Ishikawa (cell line): ENCODE measurements at regions not wholly inside any gene's neighbourhood (a gene's known extent, or its start where the extent isn't known, plus 50 kb on each side); places are given as distances from the start of the nearest gene placed in this dataset.

ENCODE experiments used
- CEBPB ChIP-seq: IDR thresholded peaks from 2 replicates; pipeline ENCODE4 v1.6.1; 2012
- CREB1 ChIP-seq: IDR thresholded peaks from 2 replicates; pipeline ENCODE4 v1.6.1; 2012; ENCODE audit warnings: low read depth
- EGR1 ChIP-seq: IDR thresholded peaks from 2 replicates; pipeline ENCODE4 v1.6.1; 2012
- EP300 ChIP-seq: IDR thresholded peaks from 2 replicates; pipeline ENCODE4 v1.6.1; 2012; ENCODE audit warnings: borderline replicate concordance
- FOXM1 ChIP-seq: IDR thresholded peaks from 2 replicates; pipeline ENCODE4 v1.6.1; 2012; ENCODE audit warnings: low read depth, borderline replicate concordance
- NFIC ChIP-seq: IDR thresholded peaks from 2 replicates; pipeline ENCODE4 v1.6.1; 2012
- RAD21 ChIP-seq: IDR thresholded peaks from 2 replicates; pipeline ENCODE4 v1.6.1; 2012; ENCODE audit warnings: low read depth
- TAF1 ChIP-seq: IDR thresholded peaks from 2 replicates; pipeline ENCODE4 v1.6.1; 2012; ENCODE audit warnings: low read depth, mild to moderate bottlenecking
- TCF12 ChIP-seq: IDR thresholded peaks from 2 replicates; pipeline ENCODE4 v1.6.1; 2012; ENCODE audit warnings: low read depth
- TEAD4 ChIP-seq: IDR thresholded peaks from 2 replicates; pipeline ENCODE4 v1.6.1; 2012
- YY1 ChIP-seq: IDR thresholded peaks from 2 replicates; pipeline ENCODE4 v1.6.1; 2012; ENCODE audit warnings: low read depth
- ZBTB7A ChIP-seq: IDR thresholded peaks from 2 replicates; pipeline ENCODE4 v1.6.1; 2012; ENCODE audit warnings: low read depth
- TF ChIP-seq, protein P1 (sequence below): IDR thresholded peaks from 2 replicates; pipeline ENCODE4 v1.6.1; 2012
- TF ChIP-seq, protein P2 (sequence below): IDR thresholded peaks from 2 replicates; pipeline ENCODE4 v1.6.1; 2012
- TF ChIP-seq, protein P3 (sequence below): IDR thresholded peaks from 2 replicates; pipeline ENCODE4 v1.6.1; 2012; ENCODE audit warnings: low read depth, mild to moderate bottlenecking

DNA sequence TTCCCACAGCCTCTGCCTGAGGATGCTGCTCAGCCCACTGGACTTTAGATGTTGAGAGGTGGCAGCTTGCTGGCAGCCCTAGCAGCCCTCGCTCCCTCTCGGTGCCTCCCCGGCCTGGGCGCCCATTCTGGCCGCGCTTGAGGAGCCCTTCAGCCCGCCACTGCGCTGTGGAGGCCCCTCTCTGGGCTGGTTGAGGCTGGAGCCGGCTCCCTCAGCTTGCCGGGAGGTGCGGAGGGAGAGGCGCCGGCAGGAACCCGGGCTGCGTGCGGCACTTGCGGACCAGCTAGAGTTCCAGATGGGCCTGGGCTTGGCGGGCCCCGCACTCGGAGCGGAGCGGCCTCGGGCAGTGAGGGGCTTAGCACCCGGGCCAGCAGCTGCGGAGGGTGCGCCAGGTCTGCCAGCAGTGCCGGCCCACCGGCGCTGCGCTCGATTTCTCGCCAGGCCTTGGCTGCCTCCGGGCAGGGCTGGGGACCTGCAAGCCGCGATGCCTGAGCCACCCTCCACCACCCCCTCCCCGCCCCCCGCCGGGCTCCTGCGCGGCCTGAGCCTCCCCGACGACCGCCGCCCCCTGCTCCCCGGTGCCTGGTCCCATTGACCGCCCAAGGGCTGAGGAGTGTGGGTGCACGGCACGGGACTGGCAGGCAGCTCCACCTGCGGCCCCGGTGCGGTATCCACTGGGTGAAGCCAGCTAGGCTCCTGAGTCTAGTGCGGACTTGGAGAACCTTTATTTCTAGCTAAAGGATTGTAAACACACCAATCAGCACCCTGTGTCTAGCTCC is 446.2 kb downstream of the INSC start:
- TF ChIP-seq ZBTB7A (no peak), YY1 (no peak), TCF12 (no peak), FOXM1 (no peak)

DNA sequence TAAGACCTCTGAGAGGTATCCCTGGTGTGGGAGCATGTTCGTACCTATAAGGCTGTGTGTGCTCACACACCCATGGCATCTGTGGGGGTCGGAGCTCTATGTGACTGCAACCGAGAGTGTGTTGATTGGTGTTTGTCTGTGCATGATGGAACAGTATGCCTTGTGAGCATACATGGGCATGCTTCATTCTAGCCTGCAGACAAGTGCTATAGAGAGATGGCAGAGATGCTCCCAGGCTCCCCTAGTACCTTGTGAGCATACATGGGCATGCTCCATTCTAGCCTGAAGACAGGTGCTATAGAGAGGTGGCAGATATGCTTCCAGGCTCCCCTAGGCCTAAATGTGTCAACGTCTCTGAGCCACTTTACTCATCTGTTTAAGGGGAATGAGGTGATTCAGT is 447.5 kb downstream of the INSC start:
- no peak for TF ChIP-seq ZBTB7A
- no peak for TF ChIP-seq EGR1
- no peak for TF ChIP-seq NFIC
- no peak for TF ChIP-seq EP300
- TF ChIP-seq, protein P1, sequence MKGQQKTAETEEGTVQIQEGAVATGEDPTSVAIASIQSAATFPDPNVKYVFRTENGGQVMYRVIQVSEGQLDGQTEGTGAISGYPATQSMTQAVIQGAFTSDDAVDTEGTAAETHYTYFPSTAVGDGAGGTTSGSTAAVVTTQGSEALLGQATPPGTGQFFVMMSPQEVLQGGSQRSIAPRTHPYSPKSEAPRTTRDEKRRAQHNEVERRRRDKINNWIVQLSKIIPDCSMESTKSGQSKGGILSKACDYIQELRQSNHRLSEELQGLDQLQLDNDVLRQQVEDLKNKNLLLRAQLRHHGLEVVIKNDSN, result no peak
- TF ChIP-seq YY1, result no peak
- no peak for TF ChIP-seq CREB1
- TF ChIP-seq TCF12, result no peak
- no peak for TF ChIP-seq CEBPB
- TF ChIP-seq RAD21, result no peak

DNA sequence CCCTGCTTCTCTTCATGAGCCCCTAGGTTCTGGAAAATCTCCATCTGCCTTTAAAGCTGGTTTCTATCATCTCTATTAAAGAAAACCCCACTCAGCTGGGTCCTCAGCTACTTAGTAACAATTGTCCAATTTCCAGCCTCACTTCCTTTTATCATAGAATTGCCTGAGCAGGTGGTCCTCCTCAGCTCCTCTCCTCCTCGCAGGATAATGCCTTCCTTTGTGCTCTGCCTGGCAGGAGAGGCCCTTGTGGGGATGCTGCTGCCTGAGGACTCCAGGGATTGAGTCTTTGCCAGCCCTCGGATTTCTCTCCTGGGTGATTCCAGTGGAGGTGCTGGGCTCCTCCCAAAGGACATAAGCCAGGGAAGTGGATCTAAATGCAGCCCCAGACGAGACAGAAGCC is 448.3 kb downstream of the INSC start:
- no peak for TF ChIP-seq NFIC
- no peak for TF ChIP-seq YY1
- TF ChIP-seq, protein P2, sequence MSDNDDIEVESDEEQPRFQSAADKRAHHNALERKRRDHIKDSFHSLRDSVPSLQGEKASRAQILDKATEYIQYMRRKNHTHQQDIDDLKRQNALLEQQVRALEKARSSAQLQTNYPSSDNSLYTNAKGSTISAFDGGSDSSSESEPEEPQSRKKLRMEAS, result no peak
- TF ChIP-seq TEAD4, result no peak
- TF ChIP-seq TAF1, result no peak
- TF ChIP-seq RAD21, result no peak
- TF ChIP-seq, protein P1, result no peak
- no peak for TF ChIP-seq EP300
- TF ChIP-seq CREB1, result no peak
- TF ChIP-seq TCF12, result no peak
- no peak for TF ChIP-seq ZBTB7A
- no peak for TF ChIP-seq EGR1
- TF ChIP-seq FOXM1, result no peak

DNA sequence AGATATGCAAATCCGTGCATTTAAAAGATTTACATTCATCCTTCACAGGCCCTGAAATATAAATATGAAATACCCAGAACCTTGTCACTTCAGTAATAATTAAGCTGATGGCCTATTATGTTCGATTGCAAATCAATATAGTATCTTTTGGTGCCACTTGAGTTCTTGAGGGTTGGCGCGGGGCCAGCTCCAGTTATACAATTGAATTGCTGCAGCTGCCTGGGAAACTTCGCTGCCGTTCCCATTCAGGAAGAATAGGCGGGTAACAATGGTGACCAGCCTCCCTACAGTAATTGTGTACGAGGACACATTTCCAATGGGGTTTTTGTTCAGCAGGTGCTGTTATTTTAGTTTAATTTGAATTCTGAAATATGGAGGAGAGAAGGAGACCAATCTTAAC is 451.2 kb downstream of the INSC start:
- TF ChIP-seq, protein P3, sequence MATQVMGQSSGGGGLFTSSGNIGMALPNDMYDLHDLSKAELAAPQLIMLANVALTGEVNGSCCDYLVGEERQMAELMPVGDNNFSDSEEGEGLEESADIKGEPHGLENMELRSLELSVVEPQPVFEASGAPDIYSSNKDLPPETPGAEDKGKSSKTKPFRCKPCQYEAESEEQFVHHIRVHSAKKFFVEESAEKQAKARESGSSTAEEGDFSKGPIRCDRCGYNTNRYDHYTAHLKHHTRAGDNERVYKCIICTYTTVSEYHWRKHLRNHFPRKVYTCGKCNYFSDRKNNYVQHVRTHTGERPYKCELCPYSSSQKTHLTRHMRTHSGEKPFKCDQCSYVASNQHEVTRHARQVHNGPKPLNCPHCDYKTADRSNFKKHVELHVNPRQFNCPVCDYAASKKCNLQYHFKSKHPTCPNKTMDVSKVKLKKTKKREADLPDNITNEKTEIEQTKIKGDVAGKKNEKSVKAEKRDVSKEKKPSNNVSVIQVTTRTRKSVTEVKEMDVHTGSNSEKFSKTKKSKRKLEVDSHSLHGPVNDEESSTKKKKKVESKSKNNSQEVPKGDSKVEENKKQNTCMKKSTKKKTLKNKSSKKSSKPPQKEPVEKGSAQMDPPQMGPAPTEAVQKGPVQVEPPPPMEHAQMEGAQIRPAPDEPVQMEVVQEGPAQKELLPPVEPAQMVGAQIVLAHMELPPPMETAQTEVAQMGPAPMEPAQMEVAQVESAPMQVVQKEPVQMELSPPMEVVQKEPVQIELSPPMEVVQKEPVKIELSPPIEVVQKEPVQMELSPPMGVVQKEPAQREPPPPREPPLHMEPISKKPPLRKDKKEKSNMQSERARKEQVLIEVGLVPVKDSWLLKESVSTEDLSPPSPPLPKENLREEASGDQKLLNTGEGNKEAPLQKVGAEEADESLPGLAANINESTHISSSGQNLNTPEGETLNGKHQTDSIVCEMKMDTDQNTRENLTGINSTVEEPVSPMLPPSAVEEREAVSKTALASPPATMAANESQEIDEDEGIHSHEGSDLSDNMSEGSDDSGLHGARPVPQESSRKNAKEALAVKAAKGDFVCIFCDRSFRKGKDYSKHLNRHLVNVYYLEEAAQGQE, result no peak
- no peak for TF ChIP-seq NFIC
- no peak for TF ChIP-seq CEBPB
- TF ChIP-seq TAF1, result no peak
- TF ChIP-seq, protein P1, result no peak
- no peak for TF ChIP-seq FOXM1
- no peak for TF ChIP-seq RAD21
- no peak for TF ChIP-seq YY1
- no peak for TF ChIP-seq TCF12
- no peak for TF ChIP-seq ZBTB7A
- TF ChIP-seq EP300, result no peak
- TF ChIP-seq EGR1, result no peak
- TF ChIP-seq, protein P2, result no peak
- no peak for TF ChIP-seq CREB1
- TF ChIP-seq TEAD4, result no peak

DNA sequence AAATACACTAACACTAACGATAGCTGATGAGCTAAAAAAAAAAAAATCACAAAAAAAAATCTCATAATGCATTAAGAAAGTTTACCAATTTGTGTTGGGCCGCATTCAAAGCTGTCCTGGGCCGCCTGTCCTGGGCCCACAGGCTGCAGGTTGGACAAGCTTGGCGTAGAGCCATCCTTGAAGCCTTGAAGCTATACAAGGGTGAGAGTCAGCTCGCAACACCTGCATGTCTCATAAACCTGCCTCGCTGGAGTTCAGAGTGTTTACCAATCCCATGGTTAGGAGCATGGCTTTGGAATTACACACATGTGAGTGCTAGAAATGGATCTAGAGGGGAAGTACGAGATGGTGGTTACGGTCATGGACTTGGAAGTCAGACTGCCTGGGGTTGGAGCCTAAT is 453.7 kb downstream of the INSC start:
- TF ChIP-seq TAF1, result no peak
- TF ChIP-seq EGR1, result no peak
- TF ChIP-seq YY1, result no peak
- TF ChIP-seq CREB1, result no peak
- TF ChIP-seq, protein P3, result no peak
- no peak for TF ChIP-seq NFIC
- no peak for TF ChIP-seq RAD21
- TF ChIP-seq, protein P2, result no peak
- TF ChIP-seq EP300, result no peak
- TF ChIP-seq TEAD4, result no peak
- no peak for TF ChIP-seq CEBPB
- no peak for TF ChIP-seq FOXM1
